Skeletal muscle satellite cell (primary cell): ENCODE measurements at regions not wholly inside any gene's neighbourhood (a gene's known extent, or its start where the extent isn't known, plus 50 kb on each side); places are given as distances from the start of the nearest gene placed in this dataset.

Experiments used
- H3K27me3 ChIP-seq: 2 replicates; pipeline ENCODE4 v1.7.0; 2013; ENCODE audit warnings: low read length; ENCODE audit not compliant: control insufficient read depth, insufficient read depth
- H3K36me3 ChIP-seq: 2 replicates; pipeline ENCODE4 v1.7.0; 2013; ENCODE audit warnings: mild to moderate bottlenecking, control low read depth, low read length; ENCODE audit not compliant: insufficient read depth
- H3K4me1 ChIP-seq: 2 replicates; pipeline ENCODE4 v1.7.0; 2013; ENCODE audit warnings: low read length; ENCODE audit not compliant: control insufficient read depth, insufficient read depth
- H3K4me2 ChIP-seq: 2 replicates; pipeline ENCODE4 v1.7.0; 2013; ENCODE audit warnings: mild to moderate bottlenecking, low read length
- H3K4me3 ChIP-seq: 2 replicates; pipeline ENCODE4 v1.7.0; 2013; ENCODE audit warnings: low read length
- H3K9ac ChIP-seq: 2 replicates; pipeline ENCODE4 v1.7.0; 2013; ENCODE audit warnings: mild to moderate bottlenecking, low read depth, low read length, moderate library complexity
- H3K9me3 ChIP-seq: replicated peaks from 2 replicates; pipeline ENCODE4 v1.7.0; 2013; ENCODE audit warnings: mild to moderate bottlenecking, control low read depth, low read length

- no peaks in the 10 kb centered on the region for H3K9me3 ChIP-seq
- no peaks in the 10 kb centered on the region for H3K27me3 ChIP-seq
- H3K9ac ChIP-seq = no peak overlapping the region
- H3K36me3 ChIP-seq = no peaks in the 10 kb centered on the region
- no peak overlapping the region for H3K4me3 ChIP-seq
- peaks cover 5% of the 10 kb centered on the region for H3K4me1 ChIP-seq
- no peak overlapping the region for H3K4me2 ChIP-seq
Measured at GRCh38 chr4:107562316-107562715, 157.7 kb downstream of the PAPSS1 start.

- H3K36me3 ChIP-seq = no peaks in the 10 kb centered on the region
- H3K27me3 ChIP-seq = no peaks in the 10 kb centered on the region
- H3K4me3 ChIP-seq = no peak overlapping the region
- H3K4me1 ChIP-seq = peaks cover 5% of the 10 kb centered on the region
- H3K4me2 ChIP-seq = no peak overlapping the region
- H3K9me3 ChIP-seq = no peaks in the 10 kb centered on the region
- H3K9ac ChIP-seq = no peak overlapping the region
Measured at GRCh38 chr4:107561481-107561880, 158.6 kb downstream of the PAPSS1 start.

DNA sequence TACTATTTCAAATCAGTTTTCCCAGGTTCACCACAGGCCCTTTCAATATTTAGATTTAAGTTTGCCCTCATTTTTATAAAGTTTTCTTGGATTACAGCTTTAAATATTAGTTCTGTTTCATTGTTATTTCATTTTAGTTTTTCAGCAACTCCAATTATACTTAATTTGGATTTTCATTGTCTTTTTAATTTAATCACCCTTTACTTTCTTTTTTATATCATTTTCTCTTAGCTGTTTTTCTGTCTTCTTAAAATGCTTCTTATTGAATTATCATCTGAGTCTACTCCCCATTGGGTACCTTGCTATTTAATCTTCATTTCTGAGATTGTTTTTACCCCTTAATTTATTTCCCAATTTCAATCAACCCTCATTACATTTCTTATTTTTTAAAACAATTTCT lies 160.4 kb downstream of the PAPSS1 start:
- no peaks in the 10 kb centered on the region for H3K9me3 ChIP-seq
- H3K36me3 ChIP-seq = no peaks in the 10 kb centered on the region
- H3K4me1 ChIP-seq = peaks cover 5% of the 10 kb centered on the region
- no peak overlapping the region for H3K4me3 ChIP-seq
- no peaks in the 10 kb centered on the region for H3K27me3 ChIP-seq
- no peak overlapping the region for H3K9ac ChIP-seq
- H3K4me2 ChIP-seq = no peak overlapping the region

DNA sequence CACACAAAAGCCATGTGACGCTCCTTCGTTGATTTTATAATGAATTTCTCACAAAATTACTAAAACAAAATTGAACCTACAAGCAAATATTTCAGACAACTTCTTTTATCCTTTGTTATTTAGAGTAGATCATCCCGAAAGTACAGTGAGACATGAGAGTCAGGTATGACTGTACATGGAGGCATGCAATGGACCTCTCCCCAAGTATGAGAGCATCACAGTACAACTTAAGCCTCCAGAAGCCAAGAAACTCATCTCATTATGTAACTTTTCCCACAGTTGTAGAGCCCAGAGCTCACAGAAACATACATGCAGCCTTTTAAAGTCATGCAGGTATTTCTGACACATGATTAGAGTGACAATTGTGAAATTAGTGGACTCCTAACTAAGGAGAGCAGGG lies 167.7 kb downstream of the PAPSS1 start:
- Histone ChIP-seq H3K36me3 (no peaks in the 10 kb centered on the region), H3K9me3 (no peaks in the 10 kb centered on the region), H3K9ac (no peak overlapping the region), H3K4me1 (no peaks in the 10 kb centered on the region), H3K4me2 (no peak overlapping the region), H3K27me3 (no peaks in the 10 kb centered on the region), H3K4me3 (no peak overlapping the region)

GRCh38 chr4:107548211-107548905 lies 171.7 kb downstream of the PAPSS1 start:
- no peak overlapping the region for H3K4me3 ChIP-seq
- H3K4me2 ChIP-seq = no peak overlapping the region
- no peak overlapping the region for H3K9ac ChIP-seq
- H3K9me3 ChIP-seq = no peaks in the 10 kb centered on the region
- no peaks in the 10 kb centered on the region for H3K27me3 ChIP-seq
- H3K36me3 ChIP-seq = no peaks in the 10 kb centered on the region
- H3K4me1 ChIP-seq = no peaks in the 10 kb centered on the region

DNA sequence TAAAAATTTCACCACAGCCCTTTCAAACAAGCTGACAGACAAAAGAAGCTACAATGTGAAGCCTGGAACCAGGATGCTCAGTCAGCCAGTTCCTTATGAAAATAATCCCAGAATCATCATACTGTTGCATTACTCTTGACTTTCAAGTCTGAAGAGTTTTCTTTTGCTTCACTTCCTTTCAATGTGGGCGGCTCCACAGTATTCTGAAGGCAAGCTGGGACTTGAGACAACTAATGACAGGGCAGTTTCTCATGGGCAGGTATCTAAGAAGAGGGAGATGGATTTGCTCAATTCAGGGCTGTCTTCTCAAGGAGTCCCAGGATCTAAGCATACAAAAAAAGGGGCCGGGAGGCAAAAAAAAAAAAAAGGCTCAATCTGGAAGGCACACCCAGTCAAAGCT lies 173.4 kb downstream of the PAPSS1 start:
- Histone ChIP-seq H3K9me3 (no peaks in the 10 kb centered on the region), H3K27me3 (no peaks in the 10 kb centered on the region), H3K4me3 (no peak overlapping the region), H3K4me2 (no peak overlapping the region), H3K36me3 (no peaks in the 10 kb centered on the region), H3K4me1 (no peaks in the 10 kb centered on the region), H3K9ac (no peak overlapping the region)

DNA sequence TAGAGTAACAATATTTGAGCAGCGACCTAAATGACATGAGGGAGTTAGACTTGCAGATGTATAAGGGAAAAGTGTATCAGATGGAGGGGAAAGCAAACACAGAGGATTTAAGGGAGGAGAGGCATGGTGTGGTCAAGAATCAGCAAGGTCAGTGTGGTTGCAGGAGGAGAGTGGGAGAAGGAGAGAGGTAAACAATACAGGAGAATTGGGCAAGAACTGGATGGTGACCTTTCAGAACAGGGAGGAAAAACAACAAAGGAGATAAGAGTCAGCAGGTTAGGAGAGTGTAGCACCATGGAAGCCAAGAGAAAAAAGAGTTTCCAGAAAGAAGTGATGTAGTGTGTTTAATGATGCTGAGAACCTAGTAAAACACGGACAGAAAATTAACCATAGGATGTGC lies 178.5 kb downstream of the PAPSS1 start:
- Histone ChIP-seq H3K9ac (no peak overlapping the region), H3K4me2 (no peak overlapping the region), H3K36me3 (no peaks in the 10 kb centered on the region), H3K4me1 (no peaks in the 10 kb centered on the region), H3K4me3 (no peak overlapping the region), H3K9me3 (no peaks in the 10 kb centered on the region), H3K27me3 (no peaks in the 10 kb centered on the region)

- no peaks in the 10 kb centered on the region for H3K36me3 ChIP-seq
- no peak overlapping the region for H3K4me3 ChIP-seq
- H3K9ac ChIP-seq = no peak overlapping the region
- no peak overlapping the region for H3K4me2 ChIP-seq
- H3K27me3 ChIP-seq = no peaks in the 10 kb centered on the region
- no peaks in the 10 kb centered on the region for H3K9me3 ChIP-seq
- H3K4me1 ChIP-seq = no peaks in the 10 kb centered on the region
Measured at GRCh38 chr4:107531927-107532326, 188.1 kb downstream of the PAPSS1 start.

- H3K4me3 ChIP-seq = no peak overlapping the region
- no peaks in the 10 kb centered on the region for H3K9me3 ChIP-seq
- no peaks in the 10 kb centered on the region for H3K36me3 ChIP-seq
- H3K9ac ChIP-seq = no peak overlapping the region
- no peaks in the 10 kb centered on the region for H3K4me1 ChIP-seq
- no peak overlapping the region for H3K4me2 ChIP-seq
- H3K27me3 ChIP-seq = no peaks in the 10 kb centered on the region
Measured at GRCh38 chr4:107520368-107520767, 199.7 kb downstream of the PAPSS1 start.

DNA sequence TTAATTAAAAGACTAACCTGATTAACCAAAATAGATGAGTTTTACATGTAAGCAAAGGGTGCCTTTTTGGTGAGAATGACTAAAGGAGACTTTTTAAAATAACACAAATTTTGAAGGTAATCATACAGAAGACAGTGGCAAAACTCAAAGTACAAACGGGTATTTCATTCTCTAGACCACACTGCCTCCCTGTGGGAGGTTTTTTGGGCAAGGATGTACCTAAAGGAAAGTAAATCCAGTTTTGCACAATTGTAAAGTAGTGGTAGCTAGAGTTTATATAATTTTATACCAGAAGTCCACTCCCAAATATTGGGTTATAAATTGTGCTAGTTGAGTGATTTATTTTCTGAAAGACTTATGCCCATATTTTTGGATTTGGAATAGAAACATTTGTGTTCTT lies 201.0 kb downstream of the PAPSS1 start:
- Histone ChIP-seq H3K4me1 (no peaks in the 10 kb centered on the region), H3K36me3 (no peaks in the 10 kb centered on the region), H3K4me2 (no peak overlapping the region), H3K27me3 (no peaks in the 10 kb centered on the region), H3K4me3 (no peak overlapping the region), H3K9me3 (no peaks in the 10 kb centered on the region), H3K9ac (no peak overlapping the region)

GRCh38 chr4:107518076-107518475 lies 202.0 kb downstream of the PAPSS1 start:
- no peak overlapping the region for H3K4me2 ChIP-seq
- H3K9ac ChIP-seq = no peak overlapping the region
- H3K4me3 ChIP-seq = no peak overlapping the region
- H3K36me3 ChIP-seq = no peaks in the 10 kb centered on the region
- H3K4me1 ChIP-seq = no peaks in the 10 kb centered on the region
- no peaks in the 10 kb centered on the region for H3K27me3 ChIP-seq
- no peaks in the 10 kb centered on the region for H3K9me3 ChIP-seq

- Histone ChIP-seq H3K9me3 (no peaks in the 10 kb centered on the region), H3K4me1 (no peaks in the 10 kb centered on the region), H3K27me3 (no peaks in the 10 kb centered on the region), H3K4me2 (no peak overlapping the region), H3K36me3 (no peaks in the 10 kb centered on the region), H3K4me3 (no peak overlapping the region), H3K9ac (no peak overlapping the region)
Measured at GRCh38 chr4:107512549-107512948, 207.5 kb downstream of the PAPSS1 start.
